GM03348 (cell line): ENCODE measurements at regions not wholly inside any gene's neighbourhood (a gene's known extent, or its start where the extent isn't known, plus 50 kb on each side); places are given as distances from the start of the nearest gene placed in this dataset.
"Not testable (repeated sequence)": the region's sequence is repeated elsewhere in the genome, so short reads cannot be mapped to it uniquely, and the experiment has no call there.

Experiments
- DNase-seq: peaks from one replicate; pipeline ENCODE4 v3.0.0; 2012; ENCODE audit warnings: low spot score

DNA sequence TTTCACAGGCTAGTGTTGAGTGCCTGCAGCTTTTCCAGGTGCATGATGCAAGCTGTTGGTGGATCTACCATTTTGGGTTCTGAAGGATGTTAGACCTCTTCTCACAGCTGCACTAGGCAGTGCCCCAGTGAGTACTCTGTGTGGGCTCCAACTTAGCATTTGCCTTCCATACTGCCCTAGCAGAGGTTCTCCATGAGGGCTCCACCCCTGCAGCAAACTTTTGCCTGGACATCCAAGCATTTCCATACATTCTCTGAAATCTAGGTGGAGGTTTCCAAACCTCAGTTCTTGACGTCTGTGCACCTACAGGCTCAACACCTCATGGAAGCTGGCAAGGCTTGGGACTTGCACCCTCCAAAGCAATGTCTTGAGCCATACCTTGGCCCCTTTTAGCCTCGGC lies 1205.4 kb upstream of the SPRY2 start:
- DNase-seq, result not testable (repeated sequence)

DNA sequence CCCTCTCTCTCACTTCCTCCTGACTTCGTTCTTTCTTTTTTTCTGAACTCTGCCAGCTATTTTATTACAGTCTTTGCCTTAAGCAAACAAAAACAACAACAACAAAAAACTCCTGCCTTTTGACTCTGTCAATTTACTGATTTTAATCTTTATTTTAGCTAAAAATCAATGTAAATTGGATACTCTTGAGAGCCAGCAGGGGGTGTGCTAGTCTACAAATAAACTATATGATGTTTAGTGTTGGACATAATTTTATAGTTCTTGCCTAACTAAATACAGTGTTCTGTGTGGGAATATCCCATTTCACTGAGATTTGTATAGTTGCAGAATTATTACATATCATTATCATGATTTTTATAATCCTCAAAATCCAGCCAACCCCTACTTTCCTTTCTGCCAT lies 1199.9 kb upstream of the SPRY2 start:
- DNase-seq, result no peak

DNA sequence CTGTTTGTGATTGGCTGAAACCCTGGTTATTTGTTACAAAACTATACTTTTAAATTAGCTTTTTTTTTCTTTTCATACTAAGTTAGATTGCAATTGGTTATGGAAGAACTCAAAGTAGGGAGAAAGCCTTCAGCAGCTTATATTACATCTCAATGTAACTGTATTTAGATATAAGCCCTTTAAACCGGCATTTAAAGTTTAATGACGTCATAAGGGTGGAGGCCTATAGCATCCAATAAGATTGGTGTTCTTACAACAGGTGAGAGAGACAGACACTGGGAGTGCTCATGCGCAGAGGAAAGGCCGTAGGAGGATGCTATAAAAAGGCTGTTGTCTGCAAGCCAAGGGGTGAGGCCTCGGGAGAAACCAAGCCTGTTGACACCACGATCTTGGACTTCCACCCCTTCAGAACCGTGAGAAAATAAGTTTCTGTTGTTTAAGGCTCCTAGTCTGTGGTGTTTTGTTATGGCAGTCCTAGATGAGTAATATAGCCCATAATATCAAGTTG lies 1198.8 kb upstream of the SPRY2 start:
- DNase-seq, result no peak

DNA sequence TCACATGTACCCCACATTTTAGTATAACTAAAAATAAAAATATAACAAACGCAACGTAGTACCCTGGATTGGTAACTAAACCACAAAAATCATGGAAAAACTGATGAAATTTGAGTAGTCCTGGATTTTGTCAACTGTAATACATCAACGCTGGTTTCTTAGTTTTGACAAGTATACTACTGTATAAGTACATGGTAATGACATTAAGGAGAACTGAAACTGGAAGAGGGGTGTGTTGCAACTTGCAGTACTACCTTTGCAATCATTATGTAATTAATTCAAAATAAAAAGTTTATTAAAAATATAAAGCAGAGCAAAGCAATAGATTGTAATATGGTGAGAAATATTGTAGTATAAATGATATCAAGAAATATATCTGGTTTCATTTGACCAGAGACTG lies 1158.0 kb upstream of the SPRY2 start:
- DNase-seq, result no peak

DNA sequence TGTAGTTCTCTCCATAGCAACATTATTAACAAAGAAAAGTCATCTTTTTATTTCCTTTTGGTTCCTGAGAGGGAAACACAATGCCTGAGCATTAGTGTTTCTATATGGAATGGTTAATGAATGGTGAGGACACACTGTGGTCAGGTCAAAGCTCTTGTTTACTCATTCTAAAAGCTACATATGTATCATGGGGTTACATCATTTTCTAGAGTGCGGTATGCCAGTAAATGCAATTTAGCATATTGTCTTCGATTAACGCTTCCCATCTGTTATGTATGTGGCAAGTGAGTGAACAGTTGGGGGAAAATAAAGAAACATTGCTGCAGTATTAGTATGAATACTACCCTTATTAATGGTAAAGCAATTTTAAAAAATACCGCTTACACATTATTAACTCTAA lies 1152.2 kb upstream of the SPRY2 start:
- no peak for DNase-seq

DNA sequence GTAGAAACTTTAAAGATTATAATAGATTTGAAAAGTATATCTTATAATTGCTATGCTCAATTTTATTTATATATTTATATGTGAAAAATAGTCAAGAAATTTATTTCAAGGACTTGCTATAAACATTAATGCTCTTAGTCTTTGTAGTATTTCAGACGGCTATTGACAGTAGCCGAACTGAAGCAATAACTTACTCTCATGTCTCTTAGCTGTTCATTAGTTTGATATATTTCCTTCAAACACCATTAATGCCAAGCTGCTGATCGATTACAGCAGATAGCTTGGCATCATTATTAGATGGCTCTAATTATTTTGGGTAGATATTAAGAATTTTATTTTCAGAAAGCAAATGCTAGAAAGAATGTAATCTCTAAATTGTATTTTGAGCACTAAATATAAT lies 1151.5 kb upstream of the SPRY2 start:
- DNase-seq, result no peak

DNA sequence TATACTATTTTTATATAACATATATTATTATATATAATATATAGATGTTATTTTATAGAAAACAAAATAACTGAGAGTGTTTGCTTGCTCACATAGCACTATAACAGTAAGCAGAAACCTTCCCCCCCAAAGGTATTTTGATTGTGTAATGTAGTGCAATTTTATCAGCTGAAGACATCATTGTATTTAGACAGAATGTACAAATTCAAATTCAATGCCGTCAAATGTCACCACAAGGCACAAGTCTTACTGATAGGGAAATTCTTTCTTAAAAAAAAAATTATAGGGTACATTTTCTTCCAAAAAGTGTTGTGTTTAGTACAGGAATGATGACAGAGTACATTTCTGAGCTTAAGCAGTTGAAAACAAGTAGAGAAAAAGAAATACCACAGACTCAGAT lies 1147.1 kb upstream of the SPRY2 start:
- DNase-seq, result no peak

DNA sequence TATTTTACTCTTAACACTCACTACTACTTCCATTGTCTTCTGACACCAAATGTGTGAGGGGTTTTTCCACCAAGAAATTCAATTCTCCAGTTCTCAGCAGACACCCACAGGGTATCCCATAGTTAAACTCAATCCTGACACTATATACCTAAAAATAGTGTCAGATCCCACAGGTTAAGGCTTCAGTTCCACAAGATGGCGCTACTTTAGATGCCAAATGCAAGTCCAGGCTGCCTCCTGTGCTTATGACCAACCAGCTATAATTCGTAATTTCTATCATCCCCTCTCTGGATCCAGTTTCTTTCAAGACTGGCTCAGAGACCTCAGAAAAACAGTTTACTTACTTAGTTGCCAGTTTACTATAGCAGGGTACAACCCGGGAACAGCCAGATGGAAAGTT lies 1146.2 kb upstream of the SPRY2 start:
- DNase-seq, result no peak

DNA sequence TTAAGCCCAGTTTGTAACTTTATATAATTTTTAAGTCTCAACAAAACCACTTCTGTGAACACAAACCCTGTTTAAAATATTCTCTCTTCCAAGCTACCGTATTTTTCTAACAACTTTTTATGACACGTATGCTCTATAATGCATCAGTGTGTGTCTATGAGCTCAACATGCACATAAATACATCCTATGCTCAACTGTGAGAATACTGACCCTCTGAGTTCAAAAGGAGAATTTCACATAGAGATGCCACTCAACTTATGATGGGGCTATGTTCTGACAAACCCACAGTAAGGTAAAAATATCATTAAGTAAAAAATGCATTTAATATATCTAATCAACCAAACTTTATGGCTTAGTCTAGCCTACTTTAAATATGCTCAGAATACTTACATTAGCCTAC lies 1139.7 kb upstream of the SPRY2 start:
- DNase-seq, result no peak

DNA sequence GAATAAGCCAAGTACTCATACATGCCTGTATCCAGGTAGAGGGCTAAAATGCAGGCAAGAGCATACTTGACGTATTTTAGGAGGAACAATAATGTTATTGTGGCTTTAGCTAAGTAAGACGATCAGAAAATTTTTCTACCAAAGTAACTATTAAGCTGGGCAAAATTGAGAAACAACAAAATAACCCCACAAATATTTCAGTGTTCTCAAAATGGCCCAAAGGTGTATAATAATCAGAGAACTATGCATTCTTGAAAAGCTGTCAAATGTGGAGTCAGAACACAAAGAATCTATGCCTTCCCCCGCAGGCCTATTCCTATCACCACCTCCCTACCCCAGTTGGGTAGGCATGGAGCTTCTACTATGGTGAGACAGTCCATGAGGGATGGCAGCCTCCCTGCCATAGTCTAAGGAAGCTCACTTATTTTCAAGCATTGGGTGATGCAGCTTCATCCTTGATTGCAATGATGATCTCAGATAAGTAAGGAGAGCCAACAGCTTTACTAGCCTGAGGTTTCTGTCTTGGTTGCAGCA lies 1132.5 kb upstream of the SPRY2 start:
- no peak for DNase-seq

DNA sequence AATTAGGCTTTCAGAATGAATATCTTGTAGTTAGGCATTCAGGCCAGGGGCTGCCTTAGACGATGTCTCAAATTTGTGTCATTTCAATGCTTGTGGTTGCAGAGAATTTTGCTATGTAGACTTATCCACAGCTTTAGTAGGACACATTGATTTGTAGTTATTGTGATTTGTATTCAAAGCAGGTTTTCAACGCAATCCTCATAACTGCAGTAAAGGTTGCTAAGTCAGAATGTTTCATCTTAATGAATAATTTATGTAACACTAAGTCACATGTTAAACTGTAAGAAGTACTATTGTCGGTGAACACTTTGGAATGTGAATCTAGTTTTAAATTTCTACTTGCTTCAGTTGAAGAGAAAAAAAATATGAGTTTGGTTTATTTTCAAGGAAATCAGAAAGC lies 1117.2 kb upstream of the SPRY2 start:
- DNase-seq, result no peak

DNA sequence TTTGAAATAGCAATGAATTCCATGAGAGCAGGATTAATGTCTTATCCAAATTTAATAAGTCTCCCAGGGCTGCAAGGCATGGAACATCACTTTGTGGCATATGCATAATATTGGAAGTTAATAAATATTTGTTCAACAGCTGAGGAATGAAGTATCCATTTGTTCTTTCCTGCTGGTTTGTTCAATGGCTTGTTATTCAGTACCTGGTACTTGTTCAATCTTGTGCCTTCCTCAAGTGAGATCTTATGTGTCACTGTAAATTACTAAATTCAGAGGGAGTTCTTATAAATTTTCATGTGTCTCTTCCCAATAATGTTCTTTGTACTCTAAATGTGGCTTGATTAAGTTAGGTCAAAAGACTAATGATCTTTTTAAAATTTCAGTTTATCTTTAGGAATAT lies 1105.5 kb upstream of the SPRY2 start:
- no peak for DNase-seq

DNA sequence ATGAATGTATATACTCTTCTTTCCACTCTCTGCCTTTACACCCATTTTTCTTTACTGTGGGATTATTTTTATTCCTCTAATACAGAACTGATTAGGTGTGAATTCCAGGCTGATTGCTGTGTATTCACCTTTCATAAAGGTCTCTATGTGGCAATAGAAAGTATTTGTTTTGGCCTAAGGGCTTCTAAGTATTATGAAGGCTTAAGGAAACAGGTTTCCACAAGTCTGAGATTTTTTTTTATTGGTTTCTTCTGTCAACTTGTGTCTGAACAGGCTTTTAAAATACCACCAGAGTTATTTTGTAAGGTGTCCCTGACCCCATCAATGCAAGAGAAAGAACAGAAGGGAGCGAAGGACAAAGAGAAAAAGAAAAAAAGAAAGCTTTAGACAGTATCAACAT lies 1102.0 kb upstream of the SPRY2 start:
- DNase-seq, result no peak

DNA sequence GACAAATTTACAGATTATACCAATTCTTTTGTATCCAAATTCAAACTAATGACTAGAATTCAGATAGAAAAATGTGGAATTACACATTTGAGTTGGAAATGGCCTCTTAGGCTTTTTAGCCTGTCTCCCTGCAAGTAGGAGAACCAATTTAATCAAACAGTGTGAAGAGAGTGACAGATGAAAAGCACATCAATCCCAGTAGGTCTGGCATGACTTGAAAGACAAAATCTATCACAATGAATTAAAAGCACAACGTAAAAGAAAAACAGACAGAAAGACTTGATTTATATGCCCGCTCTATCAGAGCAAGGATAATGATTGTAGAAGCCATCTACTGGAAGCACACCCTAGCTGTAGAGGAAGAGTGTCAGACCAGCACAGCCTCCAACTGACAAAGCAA lies 1084.4 kb upstream of the SPRY2 start:
- DNase-seq, result no peak

DNA sequence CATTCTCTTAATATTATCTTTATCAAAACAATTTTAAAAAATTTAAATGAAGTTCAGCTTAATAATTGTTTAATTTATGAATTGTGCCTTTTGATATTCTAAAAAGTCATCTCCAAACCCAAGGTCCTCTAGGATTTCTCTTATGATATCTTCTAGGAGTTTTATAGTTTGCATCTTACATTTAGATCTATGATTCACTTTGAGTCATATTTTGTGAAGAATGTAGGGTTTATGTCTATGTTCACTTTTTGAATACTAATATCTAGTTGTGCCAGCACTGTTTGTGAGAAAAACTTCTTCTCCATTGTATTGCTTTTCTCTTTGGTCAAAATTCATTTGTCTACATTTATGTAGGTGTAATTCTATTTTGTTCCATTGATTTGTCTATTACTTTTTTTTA lies 1068.4 kb upstream of the SPRY2 start:
- DNase-seq, result no peak

DNA sequence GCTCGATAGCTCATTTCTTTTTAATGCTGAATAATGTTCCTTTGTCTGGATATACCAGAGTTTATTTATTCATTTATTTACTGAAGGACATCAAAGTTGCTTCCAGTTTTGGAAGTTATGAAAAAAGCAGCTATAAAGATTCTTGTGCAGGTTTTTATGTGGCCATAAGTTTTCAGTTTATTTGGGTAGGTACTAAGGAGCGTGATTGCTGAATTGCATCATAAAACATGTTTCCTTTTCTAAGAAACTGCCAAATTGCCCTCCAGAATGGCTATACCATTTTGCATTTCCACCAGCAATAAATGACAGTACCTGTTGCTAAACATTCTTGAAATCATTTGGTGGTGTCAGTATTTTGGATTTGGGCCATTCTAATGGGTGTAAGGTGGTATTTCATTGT lies 1067.7 kb upstream of the SPRY2 start:
- no peak for DNase-seq

DNA sequence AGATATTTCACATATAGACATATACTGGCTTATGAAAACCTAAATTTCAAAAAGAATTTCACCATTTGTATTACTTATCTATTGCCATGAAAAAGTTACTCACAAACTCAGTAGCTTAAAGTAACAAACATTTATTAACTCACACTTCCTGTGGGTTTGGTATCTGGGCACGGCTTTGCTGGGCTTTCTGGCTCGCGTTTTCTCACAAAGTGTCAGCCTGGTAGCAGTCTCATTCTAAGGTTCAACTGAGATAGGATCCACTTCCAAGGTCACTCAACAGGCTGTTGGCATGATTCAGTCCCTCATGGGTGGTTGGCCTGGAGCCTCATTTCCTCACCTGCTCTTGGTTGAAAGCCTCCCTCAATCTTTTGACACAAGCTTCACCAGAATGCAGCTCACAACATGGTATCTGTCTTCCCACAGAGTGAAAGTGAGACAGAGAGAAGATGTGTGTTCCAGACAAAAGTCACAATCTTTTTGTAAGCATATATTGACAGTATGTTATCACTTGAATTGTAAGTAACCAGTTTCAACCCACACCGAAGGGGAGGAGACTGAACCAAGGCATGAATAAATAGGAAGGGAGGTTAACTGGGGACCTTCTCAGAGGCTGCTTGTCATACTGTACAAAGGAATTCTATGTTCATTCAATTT lies 1065.8 kb upstream of the SPRY2 start:
- DNase-seq, result no peak

DNA sequence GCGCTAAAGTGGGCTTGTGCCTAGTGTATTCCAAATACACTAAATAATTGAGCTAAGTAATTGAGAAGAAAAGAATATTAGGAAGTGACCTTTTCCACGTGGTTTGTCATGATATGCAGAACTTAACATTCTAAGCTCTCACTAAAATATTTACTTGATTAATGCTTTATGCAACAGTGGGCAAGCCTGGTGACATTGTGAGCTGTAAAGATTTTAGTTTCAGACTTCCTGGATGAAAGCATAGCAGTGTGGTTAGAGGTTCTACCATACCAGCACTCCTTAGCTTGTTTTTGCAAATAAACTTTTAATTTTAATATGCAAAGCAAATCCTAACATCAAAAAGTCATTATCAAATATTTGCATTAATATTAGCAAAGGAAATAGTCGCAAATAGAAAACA lies 1065.1 kb upstream of the SPRY2 start:
- no peak for DNase-seq

DNA sequence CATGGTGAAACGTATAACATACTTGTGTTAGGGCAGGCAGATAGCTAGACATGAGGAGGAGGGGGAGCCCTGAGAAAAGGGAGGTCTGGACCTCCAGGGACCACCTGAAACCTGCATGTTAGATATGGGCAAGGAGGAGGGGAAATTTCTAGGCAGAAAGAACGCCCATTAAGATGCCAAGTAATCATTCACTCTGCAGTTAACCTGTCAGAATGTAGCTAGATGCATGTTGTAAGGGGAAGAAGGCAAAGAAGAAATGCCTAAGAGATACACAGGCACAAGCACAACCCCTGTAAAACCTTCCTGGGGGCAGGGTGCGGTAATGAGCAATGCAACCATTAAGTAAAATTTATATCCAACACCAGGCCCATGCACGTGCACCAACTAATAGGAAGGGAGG lies 1055.3 kb upstream of the SPRY2 start:
- no peak for DNase-seq

DNA sequence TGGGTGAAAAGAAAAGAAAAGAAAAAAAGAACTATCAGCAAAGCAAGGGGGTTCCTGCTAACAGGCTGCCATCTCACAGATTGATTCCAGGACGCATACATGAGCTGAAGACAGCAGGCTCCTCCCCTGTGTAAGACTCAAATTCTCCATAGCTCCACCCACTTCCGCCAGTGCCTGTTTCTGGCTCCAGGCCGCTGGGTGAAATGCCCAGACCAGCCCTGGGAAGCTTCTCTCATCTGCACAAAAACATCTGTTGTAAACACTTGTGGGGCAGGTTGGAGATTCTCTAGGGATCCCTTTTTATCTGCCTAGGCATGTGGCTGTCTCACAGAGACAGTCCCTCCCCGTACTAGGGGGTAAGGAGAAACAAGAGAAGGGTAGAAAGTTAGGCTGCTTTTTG lies 1054.4 kb upstream of the SPRY2 start:
- no peak for DNase-seq

DNA sequence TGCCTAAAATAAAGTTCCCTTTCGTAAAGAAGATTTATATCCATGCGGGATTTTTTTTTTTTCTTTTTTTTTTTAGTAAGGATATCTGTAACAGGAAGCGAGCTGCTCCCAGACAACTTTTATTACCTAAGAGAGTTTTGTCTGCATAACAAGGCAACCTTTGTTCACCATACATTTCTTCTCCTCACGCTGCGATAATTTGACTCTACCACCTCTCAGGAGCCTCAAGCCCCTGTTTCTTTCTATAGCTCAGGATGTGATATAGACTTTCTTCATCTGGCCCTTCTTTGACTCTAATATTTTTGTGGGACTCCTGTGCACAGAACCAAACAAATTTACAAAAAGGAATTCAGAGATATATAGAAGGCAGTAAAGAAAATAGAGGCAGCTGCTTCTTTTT lies 1053.7 kb upstream of the SPRY2 start:
- no peak for DNase-seq

DNA sequence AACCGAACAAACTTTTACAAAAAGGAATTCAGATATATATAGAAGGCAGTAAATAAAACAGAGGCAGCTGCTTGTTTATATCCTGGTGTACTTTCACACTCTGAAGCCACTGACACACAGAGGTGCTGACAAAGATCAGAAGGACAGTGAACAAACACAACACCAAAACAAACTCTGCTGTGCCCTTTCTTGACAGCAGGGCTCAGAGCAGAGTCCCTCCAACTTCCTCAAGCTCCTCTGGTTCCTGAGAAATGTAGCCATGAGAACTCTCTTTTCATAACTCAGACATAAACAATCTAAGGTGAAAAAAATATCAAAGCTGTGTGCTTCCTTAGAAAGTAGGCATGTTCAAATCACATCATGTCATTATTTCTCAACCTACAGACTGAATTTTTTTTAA lies 1052.8 kb upstream of the SPRY2 start:
- DNase-seq, result no peak

DNA sequence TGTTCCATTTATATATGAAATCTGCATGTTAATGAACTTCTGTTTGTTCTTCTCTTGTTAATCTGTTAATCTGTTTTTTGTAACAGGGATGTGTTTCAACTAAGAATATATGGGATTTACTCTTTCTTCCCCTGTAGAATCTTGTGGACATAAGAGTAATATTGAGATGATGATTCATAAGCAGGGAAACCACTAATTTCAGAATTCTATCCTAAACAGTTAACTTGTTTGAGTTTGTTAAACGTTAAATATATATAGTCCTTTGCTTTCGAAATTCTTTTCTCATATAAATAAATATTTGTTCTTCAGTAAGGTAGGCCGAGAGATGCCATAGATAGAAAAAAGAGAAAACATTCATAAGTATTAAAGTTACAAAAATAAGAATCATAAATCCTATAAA lies 1052.2 kb upstream of the SPRY2 start:
- no peak for DNase-seq

DNA sequence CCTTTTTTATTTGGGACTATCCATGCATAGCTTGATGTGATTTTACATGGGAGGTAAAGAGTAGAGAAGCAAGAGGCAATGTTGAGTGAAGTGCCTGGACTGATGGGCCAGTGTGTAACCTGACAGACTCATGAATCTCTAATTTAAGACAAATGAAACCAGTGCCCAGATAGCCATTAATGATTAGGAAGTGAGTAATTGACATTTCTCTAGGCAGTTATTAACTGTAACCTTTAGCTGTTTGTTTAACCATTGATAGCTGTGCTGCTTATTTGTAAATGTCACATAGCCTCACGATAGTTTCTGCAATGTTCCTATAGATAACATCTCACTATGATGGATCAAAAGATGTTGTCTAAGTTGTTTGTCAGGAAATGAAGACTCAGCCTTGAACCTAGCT lies 1047.5 kb upstream of the SPRY2 start:
- no peak for DNase-seq

DNA sequence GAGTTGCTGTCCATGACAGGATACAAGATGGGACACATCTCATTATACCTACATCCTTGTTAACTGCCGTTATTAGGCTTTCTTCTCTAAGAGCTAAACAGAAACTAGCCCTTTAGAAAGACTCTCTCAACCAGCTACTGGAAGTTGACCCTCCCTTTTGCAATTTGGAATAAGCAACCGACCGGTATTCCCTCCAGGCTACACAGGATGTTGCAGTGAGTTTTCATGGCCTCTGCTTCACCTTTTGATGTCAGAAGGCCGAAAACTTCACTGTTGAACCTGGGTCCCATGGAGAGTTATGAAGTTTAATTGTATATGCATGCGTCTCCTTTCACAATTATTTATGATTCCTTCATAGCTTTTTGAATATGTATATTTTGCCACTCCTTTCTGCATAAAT lies 1042.5 kb upstream of the SPRY2 start:
- no peak for DNase-seq
